ENCODE measurements at regions not wholly inside any gene's neighbourhood (a gene's known extent, or its start where the extent isn't known, plus 50 kb on each side); places are given as distances from the start of the nearest gene placed in this dataset.
"Not testable (repeated sequence)": the region's sequence is repeated elsewhere in the genome, so short reads cannot be mapped to it uniquely, and the experiment has no call there.

- no peak for DNase-seq
These were observed 80.6 kb downstream of the MFSD1 start for GRCh38 chr3:158882445-158882844.

DNA sequence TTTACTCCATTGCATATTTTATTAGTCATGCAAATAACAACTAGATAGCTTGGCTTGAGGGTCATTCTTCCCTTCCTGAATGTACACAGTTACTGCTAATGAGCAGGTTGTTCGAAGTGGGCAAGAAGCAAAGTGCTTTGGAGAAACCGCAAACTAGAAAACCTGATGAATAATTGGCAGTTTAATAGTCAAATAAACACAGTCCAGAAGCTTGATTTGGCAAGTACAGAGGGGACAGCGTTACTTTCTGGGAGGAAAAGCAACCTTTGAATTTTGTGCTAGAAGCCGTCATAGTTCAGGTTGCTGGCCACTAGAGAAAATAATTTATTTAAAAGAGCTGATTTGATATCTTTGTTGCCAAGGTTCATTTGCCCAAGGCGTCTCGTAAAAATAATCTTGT, 94.9 kb downstream of the MFSD1 start:
- DNase-seq: no peak

GRCh38 chr3:158906749-158907148, 104.9 kb downstream of the MFSD1 start:
- no peak for DNase-seq

DNA sequence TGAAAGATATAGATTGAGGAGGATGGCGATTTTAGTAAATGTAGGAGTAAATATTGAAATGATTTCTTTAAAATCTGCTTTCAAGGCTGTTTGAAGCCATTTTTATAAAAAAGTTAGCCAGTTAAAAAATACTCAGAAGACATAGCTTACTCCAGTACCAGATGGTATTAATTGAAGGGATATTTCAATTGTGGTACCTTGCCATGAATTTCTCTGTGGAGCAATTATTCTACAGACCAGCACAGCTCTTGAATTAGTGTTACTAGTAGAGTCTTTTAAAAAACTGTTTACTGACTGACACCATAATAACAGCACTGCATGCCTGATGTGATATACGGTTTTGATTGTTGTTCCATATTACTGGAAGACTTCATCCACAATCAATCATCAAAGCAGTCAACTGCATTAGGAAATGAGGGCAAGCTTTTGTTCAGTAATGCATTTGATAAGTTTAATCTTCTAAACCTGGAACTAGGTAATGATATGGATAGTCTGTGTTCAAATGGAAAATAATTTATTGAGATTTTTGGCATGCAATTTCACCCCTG, 106.4 kb downstream of the MFSD1 start:
- no peak for DNase-seq

- DNase-seq: no peak
These were observed 108.0 kb downstream of the MFSD1 start for GRCh38 chr3:158909870-158910269.

DNA sequence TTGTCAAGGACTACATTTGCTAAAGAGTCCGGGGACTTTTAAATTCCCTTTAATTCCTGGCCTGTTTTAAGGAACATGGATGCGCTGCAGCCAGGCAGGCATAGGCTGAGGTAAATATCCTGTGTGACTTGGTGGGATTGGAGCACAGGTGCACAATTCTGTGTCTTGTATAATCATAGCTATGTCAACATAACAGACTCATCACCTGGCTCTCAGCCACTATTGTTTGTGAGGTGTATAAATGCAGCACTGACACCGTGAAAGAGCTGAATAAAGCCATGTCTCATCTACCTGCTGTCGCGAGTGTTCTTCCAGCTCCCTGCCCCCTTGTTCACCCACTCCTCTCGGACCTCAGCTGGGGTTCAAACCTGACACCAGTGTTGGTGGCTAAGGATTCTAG, 109.7 kb downstream of the MFSD1 start:
- DNase-seq: no peak

DNA sequence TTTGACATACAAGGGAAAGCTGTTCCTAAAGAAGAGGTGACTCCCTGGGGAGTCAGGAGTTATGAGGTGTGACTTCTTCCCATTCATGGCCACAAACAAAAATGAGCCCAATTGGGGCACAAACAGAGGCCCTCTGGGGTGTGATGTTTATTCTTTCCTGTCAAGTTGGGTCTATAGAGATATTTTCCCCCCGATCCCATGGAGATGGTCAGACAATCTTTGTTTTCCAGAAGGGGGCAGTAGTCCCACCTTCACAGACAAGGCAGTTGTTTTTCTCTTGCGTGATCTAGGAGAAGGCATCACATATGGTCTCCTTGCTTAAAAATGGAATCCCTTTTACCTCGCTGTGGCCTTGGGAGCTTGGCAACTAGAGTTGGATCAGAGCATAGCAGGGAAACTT, 110.3 kb downstream of the MFSD1 start:
- no peak for DNase-seq

DNA sequence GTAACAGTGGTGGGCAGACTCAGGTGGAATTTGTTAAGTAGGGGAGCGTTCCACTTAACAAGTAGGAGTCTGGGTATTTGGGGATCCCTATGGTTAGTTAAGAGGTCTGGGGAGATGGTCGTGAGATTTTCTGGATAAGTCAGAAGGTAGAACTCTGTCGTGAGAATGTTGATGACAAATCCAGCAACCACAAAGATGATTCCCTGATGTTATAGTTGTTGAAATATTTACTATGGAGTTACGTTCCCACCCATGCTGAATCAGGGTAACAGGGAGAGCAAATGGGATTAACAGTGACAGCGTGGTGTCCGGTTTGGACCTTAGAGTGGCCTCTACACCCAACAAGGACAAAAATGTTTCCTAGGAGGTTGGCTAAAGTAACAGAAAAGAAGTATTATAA, 110.8 kb downstream of the MFSD1 start:
- no peak for DNase-seq

DNA sequence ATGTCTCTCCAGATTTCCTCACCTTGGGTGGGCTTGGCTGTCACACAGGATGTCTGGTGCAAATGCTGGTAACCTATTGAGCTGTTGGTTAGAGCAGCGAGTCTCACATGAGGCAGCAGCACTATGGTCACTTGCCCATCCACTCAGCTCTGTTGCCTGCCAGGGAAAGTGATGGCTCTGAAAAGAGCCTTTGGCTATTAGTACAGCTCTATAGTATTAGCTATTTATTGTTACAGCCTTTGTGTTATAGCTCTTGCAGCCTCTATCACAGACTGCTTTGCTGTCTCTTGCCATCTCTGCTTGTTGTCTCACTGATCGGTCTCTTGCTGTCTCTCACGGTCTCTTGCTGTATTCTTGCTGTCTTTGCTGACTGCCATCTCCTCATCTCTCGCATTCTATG, 114.3 kb downstream of the MFSD1 start:
- DNase-seq: no peak

- DNase-seq: no peak
These were observed 116.2 kb downstream of the MFSD1 start for GRCh38 chr3:158918008-158918407.

DNA sequence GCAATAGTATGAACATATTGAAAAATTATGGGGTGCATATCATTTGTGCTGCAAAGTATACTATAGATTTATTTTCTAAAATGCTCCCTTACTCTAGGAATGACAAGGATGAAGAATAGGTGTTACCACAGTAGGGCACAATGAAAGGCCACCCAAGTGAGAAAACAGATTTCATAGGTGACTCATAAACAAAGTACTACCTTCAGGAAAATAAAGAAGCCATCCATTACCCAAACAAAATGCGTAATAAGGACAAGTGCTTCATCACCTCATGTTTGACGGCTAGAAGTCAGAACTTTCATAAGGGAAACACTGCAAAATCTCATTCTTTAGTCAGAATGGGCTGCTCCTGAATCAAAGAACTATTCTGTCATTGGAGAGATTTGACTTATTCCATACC, 116.6 kb downstream of the MFSD1 start:
- no peak for DNase-seq

GRCh38 chr3:158920371-158920770, 118.5 kb downstream of the MFSD1 start:
- DNase-seq: no peak

DNA sequence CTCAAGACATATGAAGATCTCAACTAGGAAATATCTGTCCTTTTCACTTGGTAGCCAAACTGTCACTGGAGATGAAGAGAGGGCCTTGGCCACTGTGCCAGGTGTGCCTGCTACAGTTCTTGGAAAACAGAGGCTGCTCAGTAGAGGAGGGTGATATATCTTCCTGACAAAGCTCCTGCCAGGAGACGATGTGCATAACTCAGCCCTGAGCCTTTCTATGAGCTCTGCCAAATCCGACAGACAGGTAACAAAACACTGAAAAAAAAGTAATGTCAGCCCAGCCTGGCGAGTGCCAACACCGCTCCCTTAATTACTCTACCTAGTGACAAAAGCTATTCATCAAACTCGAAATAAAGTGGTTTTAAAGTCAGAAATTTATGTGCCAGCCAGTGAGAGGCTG, 123.2 kb downstream of the MFSD1 start:
- no peak for DNase-seq

DNA sequence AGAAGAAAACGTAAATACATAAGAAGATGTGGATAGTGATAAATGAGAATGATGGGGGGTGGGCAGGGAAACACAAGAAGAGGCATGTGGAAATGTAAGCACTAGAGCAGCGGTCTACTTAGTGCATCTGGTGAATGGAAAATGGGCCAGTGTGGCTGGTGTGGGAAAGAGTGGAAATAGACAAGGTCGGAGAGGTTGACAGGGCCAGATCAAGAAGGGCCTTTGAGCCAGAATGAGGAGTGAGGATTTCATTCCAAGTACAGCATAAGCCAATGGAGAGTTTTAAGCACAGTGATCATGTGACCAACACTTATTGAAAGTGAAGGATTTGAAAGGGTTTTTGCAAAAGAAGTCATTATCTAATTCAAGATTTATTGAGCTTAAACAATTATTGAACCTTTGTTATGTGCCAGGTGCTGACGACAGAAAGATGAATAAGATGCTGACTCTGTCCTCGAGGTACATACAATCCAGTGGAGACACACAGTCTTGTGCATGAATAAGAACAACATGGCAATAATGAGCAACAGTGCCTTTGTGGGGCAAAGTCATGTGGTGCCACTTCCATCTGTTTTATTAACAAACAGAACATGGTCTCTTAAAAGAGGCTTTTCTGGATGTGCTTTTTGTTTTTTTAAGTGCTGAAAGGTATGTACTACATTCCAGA, 124.1 kb downstream of the MFSD1 start:
- DNase-seq: no peak

DNA sequence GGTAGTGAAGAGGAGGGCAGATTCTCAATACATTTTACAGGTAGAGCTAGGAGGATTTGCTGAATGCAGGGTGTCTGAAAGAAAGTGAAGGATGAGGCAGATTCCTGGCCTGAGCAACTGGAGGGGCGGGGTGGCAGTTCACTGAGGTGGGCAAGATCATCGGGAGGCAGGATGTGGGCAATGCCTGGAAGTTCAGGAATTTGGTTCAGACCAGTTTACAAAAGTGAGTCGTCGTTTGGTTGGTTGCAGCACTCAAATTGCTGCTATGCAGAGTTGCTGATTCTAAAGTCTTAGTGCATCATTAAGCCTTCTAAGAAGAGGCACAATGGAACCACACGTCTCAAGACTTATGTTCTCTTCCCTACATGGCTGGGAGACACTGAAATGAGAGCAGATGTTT, 134.0 kb downstream of the MFSD1 start:
- no peak for DNase-seq

- DNase-seq: no peak
These were observed 134.8 kb downstream of the MFSD1 start for GRCh38 chr3:158936530-158937113.

DNA sequence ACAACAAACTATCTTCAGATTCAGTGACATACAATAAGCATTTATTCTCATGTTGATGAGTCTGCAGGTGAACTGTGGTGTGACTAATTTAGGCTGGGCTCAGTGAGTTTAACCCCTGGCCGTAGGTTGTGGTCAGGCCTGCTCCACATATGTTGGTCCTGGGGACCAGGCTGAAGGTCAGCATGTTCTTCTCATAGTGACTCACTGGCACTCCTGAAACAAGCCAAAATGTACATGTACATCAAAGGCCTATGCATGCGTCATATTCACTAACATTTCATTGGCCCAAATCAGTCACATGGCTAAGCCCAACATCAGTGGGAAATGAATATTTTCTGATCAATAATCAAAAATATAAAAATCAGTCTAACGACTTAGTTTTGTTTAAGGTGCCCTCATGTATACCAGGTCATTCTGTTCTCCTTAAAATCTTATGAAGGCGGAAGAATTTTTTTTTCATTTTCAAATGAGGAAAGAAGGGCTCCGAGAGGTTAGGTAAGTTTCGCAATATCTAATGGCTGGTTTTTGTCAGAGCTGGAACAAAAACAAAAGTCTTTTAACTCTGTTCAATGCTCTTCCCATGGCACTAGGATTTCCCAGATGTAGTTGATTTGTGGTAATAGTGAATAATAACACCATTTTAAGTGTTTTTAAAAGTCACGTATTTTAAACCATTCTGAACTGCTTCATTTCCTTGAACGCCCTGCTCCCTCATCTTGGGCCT, 148.5 kb downstream of the MFSD1 start:
- DNase-seq: no peak

DNA sequence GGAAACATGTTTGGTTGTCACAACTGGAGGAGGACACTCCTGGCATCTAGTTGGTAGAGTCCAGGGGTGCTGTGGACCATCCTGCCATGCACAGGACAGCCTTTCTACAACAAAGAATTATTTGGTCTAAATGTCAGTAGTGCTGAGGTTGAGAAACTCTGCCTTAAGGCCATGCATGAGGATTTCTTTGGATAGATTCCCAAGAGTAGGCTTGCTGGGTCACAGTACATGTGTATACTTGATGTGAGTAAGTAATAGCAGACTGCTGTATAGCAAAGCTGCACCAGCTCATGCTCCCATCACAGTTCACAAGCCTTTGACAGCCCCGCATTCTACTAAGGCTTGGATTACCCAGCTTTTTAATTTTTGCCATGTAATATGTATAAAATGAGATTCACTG, 151.3 kb downstream of the MFSD1 start:
- DNase-seq: no peak

DNA sequence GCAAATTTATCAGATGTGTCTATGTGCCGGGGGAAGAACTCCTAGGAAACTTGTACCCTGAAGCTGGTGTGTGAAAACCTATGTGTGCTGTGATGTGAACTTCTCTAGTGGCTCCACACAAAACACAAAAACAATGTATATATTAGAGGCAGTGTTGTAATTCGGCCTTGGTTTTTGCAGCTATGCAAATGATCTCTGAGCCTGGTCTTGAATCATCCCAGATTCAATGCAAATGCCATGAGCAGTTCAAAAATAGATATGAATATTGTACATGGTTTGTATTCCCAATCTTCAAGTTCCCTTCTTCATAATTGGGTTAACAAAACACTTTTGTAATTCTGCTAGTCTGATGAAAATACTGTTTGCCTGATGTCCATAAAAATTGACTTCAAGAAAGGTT, 152.6 kb downstream of the MFSD1 start:
- DNase-seq: no peak

- not testable (repeated sequence) for DNase-seq
These were observed 155.9 kb downstream of the MFSD1 start for GRCh38 chr3:158957777-158958176.

GRCh38 chr3:158958873-158959272, 157.0 kb downstream of the MFSD1 start:
- no peak for DNase-seq

GRCh38 chr3:158961471-158961870, 159.6 kb downstream of the MFSD1 start:
- DNase-seq: no peak

GRCh38 chr3:158961911-158962310, 160.1 kb downstream of the MFSD1 start:
- DNase-seq: no peak

DNA sequence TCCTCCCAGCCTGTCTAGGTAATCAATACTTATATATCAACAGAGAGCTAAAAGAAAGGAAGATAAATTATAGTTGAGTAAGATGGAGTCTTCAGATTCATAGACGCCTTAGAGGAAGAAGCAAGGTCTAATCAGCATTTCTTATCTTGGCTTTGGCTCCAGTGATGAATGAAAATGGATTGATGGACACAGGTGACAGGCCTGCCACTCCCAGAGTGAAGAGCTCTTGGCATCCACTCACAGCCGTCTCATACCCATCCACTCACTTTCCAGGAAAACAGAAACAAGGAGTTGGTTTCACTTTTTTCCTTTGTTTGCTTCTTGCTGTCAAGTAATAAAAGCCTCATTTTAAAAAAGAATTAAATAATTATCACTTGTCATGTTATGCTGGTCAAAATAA, 168.2 kb downstream of the MFSD1 start:
- no peak for DNase-seq

Data from CD4-positive, alpha-beta T cell treated with Interleukin-10 for 1 hour (primary cell).